GM10266 (cell line): ENCODE measurements at regions not wholly inside any gene's neighbourhood (a gene's known extent, or its start where the extent isn't known, plus 50 kb on each side); places are given as distances from the start of the nearest gene placed in this dataset.

ENCODE experiments used
- DNase-seq: peaks from one replicate; pipeline ENCODE4 v3.0.0; 2012; ENCODE audit errors: extremely low spot score
- CTCF ChIP-seq: IDR thresholded peaks from 2 replicates; pipeline ENCODE4 v1.5.1; 2012; ENCODE audit warnings: mild to moderate bottlenecking, low read depth; ENCODE audit not compliant: control insufficient read depth, insufficient read depth; ENCODE audit errors: missing control alignments

DNA sequence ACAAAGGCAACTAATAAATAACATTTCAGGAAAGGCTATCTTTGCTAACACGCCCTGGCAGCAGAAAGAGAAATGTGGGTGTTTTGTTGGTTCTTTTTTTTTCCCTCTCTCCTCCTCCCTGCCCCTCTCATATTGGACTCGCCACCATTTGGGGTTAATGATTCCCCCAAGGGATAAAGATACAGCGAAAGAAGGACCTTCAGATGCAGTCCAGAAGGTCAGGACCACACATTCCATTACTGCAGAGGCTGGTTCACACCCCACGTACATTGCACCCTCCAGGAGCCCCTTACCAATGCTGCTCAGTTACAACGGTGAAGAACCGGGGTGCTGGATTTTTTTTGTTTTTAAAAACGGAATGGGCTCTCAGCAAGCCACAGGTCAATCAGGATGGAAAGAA, 156.9 kb upstream of the TIAM1 start:
- no peak for TF ChIP-seq CTCF
- no peak for DNase-seq

- no peak for DNase-seq
- TF ChIP-seq CTCF, result no peak
Measured at GRCh38 chr21:31500071-31500470, 156.0 kb upstream of the TIAM1 start.

DNA sequence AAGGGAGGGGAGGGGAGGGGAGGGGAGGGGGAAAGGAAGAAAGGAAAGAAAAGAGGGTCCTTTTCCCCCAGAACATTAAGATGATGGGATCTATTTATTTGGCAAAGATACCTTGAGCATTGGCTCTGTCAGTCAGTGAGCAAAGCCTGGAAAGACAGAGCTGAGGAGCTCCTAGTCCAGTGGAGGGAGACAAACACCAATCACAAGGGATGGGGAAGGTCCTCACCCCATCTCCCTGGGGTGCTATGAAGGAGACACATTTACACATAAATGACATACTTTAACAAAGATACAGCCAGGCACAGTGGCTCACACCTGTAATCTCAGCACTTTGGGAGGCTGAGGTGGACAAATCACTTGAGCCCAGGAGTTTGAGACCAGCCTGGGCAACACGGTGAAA, 154.9 kb upstream of the TIAM1 start:
- DNase-seq, result no peak
- no peak for TF ChIP-seq CTCF

DNA sequence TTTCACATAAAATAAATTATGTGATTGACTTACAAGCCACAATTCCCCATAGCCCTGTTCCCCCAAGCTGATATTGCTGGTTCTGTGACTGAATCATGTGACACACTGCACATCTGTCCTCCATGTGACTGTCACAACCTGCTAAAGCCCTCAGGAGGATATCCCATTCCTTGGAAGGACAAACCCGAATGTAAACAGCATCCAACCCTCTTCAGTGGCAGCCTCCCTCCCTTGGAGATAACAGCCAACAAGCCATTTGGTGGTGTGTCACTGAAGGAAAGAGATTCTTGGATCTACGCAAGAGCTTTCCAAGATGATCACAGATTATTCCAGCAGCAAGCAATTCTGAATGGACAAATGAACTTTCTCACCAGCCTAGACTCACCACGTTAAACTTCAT, 153.9 kb upstream of the TIAM1 start:
- no peak for DNase-seq
- TF ChIP-seq CTCF, result no peak

GRCh38 chr21:31493350-31493880, 149.4 kb upstream of the TIAM1 start:
- DNase-seq, result no peak
- no peak for TF ChIP-seq CTCF

DNA sequence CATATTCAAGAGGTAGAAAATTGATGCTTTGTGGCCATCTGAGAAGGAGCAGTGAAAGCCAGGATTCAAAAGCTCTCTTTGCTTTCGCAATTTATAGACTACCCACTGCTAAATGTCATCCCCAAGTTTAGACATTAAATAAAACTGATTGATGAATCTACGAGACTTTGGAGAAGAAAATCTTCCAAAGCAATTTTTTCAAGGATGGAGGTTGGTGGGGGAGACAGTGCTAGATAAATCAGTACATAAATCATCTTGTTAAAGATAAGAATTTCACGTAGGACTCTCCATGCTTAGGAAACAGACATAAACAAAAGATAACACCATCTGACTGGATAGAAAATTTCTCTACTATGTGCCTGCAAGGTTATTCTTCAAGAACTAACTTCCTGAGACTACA, 147.6 kb upstream of the TIAM1 start:
- no peak for DNase-seq
- no peak for TF ChIP-seq CTCF

- TF ChIP-seq CTCF, result no peak
- no peak for DNase-seq
Measured at GRCh38 chr21:31490443-31490842, 146.4 kb upstream of the TIAM1 start.
